Stimulated activated CD8-positive, alpha-beta memory T cell treated with anti-CD3 and anti-CD28 coated beads, Interleukin-7, amount 100 ng/mL, for 24 hours (primary cell): ENCODE measurements at regions not wholly inside any gene's neighbourhood (a gene's known extent, or its start where the extent isn't known, plus 50 kb on each side); places are given as distances from the start of the nearest gene placed in this dataset.

Experiments used
- DNase-seq: peaks from one replicate; pipeline ENCODE4 v3.0.0-alpha.2; 2020; ENCODE audit warnings: low read depth

DNA sequence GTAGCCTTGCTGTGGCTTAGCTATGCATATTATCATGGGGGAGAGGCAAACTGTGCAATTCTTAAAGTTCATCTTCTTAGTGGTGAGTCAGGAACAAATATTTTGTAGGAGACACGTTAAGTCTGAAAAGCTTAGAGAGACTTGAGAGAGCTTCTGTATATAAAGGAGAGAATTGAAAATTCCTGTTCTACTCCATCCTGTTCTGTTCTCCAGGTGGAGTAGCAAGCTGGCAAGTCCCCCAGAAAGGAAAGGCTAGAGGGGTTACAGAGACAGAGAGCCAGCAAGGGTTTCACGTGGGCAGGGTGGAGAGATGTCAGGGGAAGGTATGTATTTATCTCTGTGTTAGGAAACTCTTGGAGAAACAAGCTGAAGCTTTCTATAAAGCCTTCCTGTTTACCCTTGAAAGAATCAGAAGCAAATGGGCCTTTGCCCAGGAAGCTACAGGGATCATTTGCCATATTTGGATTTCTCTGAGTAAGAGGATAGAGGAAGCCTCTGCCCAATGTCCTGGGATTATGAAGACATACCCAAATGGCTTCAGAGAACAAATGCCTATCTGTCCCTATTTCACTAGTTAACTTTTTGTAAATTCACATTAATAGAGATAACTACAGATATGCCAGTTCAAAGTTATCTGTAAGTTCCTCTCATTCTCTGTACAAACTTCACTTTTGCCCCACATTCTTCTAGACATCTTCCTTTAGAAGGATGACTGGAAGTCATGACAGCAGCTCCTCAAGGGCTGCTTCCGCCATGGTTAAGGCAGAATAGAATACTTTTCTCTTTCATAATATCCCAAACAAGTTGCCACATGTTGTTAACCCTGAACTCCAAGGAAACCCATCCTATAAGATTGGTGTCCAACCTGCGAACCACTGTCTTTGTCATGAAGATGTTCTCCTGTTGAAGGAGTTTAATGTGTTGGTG, 126.7 kb upstream of the NEDD9 start:
- no peak for DNase-seq

DNA sequence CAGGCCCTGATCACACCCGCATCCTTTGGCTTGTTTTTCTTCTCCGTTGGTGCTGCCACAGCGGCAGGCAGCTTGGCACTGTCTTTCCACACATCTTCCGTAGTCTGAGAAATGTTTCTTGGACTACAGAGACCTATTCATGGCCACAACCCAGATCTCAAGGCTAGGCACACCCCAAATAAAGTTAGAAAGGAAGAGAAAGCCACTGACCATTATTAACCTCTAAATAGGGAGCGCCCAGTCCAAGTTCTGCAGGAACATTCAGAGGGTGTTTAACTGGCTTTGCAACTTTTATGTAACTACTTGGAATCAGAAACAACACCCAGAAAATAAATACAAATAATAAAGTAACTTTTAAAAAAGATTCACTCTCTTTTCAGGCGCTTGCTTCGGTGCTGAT, 124.8 kb upstream of the NEDD9 start:
- DNase-seq = no peak

DNA sequence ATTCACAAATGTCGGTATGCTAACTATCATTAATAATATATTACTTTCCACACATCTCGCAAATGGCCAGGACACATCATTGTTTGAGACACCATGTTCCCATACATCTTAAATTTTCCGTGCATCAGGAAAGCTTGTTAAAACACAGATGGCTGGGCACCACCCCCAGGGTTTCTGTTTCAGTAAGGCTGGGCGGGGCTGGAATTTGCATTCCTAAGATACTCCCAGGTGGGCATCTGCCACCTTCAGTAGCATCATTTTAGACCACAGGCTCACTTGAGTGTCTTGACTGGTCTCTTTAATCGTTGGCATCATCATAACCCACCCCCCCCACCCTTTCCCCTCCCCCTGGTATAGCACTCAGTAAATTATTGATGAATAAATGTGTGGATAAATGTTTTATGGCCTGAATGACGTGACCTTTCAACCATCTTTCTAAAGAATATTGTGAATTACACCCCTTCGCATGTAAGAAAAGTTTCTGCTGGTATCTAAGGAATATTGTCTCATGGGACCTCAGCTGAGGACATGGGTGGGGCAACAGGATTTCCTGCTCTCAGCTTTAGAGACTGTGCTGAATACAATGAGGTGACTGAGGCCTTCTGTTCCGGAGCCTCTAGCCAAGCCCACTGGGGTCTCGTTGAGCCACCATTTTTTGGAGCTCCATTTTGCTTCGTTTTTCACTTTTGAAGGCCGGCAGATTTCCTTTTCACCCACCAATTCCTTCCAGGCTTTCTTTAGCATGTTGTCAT, 124.1 kb upstream of the NEDD9 start:
- DNase-seq = no peak

DNA sequence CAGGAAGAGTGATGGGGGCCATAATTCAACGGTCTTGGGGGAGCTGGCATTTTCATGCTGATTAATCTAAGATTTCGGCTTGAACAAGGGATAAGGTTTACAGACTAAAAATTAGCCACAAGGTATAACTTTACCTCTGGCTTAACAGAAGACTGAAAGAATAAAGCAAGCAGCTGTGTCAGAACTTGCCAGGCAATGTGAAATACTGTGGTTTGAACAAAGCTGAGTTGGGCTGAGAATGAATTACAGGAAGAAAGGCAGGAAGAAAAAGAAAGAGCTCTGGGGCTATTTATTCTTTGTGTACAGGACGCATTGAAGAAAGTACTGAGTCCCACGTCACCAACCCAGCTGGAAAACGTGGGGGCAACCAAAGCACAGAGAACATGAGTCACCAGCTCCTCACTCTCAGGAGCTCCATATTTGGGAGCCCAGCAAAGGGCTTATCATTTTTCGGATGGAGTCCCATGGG, 121.5 kb upstream of the NEDD9 start:
- DNase-seq = peak; percentile 45

DNA sequence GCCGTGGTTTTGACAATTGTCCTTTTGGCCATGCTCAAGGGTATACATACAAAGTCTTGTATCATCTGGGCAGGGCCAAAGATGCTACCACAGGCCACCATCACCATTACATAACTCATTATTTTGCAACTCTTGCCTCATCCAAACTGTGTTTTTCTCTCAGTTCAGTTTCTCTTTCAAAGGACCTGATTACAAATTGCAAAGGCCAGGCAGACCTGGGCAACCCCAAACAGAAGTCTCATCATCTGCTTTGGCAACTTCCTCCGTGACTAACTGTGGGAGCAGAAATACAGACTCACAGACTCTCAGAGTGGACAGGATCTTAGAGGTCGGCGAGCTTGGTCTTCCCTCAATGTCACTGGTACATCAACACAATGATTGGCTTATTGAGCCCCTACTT, 117.8 kb upstream of the NEDD9 start:
- DNase-seq = no peak

DNA sequence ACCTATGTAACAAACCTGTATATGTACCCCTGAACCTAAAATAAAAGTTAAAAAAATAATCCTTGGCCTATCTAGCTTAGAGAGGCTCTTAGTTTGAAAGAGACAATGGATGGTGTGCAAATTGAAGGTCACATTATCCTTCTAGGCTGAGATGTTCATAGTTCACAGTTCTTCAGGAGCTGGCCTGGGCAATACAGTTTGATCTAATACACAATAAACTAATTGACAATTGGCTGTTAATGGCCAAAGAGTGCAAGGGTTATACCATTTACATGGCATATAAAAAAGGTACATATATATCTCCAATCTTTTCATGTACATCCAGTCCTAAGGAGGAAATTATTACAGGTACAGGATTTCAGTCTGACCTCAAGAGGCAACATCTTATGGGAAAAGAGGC, 117.4 kb upstream of the NEDD9 start:
- no peak for DNase-seq

DNA sequence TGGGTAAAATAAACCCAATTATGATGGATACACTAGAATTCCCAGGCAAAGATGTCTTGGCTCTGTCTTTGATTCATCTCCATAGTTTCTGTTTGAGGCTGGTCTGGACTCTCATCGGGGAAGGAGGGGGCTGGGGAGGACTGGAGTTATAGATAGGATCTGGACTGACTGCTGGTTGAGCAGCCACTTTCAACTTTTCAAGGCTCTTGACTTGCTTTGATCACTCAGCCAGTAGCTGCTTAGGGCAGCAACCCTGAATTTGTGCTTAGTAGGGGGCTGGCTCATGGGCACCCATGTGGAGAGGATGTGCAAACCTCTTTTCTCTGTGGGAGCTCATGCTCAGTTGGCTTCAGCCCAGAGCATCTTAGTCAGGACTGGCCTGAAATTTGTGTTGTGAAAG, 114.0 kb upstream of the NEDD9 start:
- no peak for DNase-seq

DNA sequence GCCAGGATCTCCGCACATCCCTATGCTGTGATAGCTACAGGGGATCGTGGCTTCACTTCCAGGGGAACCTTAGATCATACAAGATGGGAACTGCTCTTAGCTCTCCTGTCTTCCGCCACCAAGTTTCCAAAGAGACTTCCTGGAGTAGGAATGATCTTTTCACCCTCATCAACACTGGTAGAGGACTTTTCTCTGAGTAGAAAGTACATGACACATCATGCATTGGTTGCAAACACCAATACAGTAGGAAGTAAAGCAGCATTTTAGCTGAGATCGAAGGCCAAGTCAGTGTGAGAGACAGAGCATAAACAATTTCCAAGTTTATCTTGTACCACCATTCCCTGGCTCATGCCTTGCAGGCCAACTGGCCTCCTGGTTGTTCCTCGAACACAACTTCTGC, 113.1 kb upstream of the NEDD9 start:
- DNase-seq = no peak

DNA sequence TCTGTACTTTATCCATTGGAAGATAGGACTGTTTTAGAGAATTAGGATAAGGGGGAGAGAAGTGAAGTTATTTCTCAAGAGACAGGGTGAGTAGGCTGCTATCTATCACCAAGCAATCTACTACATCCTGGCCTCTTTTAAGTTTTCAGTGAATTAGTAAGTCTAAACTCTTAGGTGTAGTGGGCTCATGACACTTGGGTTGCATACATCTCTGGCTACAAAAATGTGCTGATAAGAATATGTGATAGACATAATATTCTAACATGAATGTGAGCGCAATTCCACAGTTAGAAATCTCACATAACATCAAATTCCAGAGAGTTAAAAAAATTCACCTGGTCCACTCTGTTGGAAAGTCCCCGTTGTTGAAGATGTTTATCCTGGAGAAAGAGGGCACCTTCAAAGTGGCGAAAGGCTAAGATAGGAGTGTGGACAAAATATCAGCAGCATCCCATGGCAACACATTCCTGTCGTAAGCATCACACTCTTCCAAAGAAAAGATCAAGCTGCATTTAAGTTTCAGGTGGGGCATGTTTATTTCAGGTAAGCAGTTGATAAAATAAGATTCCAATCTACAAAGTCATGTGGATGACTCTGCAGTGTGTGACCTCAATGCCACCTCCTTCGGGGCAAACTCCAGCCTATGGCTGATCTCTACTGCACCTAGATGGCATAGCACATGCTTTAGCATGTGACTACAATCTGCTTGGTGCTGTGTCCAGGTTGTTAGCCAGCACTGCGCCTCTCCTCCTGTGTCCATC, 111.7 kb upstream of the NEDD9 start:
- no peak for DNase-seq

DNA sequence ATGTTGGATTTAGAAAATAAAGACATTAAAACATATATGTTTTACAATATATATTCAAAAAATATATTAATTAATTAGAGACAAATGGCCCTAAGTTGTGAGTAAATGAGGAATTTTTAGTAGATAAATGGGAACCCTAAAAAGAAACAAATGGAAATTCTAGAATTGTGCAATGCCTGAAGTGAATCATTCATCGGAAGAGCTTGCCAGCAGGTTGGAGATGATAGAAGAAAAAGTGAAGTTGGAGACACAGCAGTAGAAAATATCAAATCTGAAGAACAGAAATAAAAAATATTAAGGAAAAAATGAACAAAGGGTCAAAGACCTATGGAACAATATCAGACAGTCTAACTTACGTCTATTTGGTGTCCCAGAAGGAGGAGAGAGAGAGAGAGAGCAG, 109.4 kb upstream of the NEDD9 start:
- DNase-seq = no peak

DNA sequence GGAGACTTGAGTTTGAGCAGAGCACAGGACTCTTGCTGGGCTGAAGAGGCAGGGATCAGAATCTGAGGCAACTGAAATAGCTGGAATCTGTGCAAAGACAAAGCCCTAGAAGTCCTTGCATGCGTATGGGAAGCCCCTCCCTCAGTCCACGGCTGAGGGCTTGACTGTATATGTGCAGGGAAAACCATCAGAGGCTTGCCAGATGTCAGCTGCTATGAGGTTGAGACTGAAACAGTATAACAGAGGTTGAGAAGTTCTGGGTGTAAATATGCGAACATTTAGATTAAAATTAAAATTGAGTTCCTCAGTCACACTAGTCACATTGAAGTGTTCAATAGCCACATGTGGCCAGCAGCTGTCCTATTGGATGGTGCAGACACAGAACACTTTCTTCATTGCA, 108.8 kb upstream of the NEDD9 start:
- no peak for DNase-seq

DNA sequence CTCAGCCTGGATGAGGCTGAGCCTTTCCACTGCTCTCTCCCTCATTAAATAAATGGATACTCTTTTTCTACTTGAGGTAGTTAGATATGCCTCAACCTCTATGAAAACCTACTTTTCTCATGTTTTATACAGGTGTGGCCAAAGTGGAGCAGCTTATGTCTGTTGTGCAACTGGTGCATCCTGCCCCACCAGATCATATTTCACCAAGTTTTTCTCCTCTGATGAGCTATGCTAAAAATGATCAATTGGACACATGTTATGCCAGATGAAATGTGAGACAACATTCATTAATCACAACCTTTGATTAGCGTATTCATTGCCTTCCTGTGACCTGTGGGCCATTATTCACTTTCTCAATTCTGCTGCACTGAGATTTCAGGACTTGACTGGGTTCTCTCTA, 106.9 kb upstream of the NEDD9 start:
- no peak for DNase-seq

DNA sequence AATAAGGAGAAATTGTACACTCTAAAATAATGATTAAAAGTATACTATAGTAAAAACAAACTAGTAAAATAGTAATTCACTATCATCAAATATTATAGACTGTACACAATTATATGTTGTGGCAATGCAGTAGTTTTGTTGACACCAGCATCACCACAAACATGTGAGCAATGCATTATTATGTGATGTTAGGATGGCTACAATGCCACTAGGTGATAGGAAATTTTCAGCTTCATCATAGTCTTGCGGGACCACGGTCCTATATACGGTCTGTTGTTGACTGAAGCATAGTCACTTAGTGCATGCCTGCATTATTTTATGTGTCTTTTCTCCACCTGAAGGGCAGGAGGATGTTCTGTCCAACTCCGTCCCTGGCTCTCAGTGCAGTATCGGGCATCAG, 104.8 kb upstream of the NEDD9 start:
- DNase-seq = no peak

DNA sequence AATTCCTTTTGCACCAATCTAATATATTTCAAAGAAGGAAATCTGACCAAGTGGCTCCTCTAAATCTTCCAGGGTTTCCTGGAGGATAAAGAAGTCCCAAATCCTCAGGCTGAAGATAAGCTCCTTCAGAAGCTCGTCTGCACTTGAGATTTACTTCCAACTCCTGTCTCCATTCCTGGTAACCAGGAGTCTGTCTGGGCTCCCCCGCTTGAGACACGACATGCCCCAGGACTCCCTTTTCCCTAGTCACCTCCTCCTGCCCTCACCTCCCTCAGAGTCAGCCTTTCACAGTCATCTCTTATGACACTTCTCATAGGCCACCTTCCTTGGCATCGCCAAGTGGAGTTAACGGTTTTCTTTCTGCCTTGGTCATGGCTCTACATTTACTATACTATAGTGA, 103.4 kb upstream of the NEDD9 start:
- DNase-seq = no peak

DNA sequence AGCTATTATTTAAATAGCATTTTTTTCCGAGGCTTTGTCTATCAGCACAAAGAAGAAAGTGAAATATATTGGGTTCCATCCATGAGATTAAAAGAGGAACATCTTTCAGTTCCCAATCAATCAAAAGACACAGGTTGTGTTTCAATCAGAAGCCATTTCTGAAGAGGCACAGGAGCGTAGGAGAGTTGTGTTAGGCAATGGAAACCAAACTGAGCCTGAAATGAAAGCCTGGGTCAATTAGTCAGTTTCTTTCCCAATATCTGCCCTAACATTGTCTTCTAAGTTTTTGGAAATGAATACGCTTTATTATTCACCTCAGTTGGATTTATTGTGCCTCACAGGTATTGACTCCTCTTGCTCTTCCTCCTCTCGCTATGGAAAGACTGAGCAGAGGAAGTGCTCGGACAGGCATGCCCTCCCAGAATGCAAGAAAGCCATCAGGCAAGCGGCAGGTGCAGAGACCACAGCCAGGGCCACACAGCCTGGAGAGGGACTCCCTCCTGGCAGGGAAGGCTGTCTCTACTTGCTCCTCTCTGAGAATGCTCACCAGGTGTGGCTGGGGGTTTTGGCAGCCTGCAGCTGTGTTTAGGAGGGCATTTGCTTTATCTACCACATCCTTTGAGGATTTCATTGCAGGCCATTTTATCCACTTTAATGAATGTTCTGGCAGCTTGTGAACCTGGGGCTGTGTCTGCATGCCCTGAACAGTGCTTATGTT, 100.8 kb upstream of the NEDD9 start:
- no peak for DNase-seq

DNA sequence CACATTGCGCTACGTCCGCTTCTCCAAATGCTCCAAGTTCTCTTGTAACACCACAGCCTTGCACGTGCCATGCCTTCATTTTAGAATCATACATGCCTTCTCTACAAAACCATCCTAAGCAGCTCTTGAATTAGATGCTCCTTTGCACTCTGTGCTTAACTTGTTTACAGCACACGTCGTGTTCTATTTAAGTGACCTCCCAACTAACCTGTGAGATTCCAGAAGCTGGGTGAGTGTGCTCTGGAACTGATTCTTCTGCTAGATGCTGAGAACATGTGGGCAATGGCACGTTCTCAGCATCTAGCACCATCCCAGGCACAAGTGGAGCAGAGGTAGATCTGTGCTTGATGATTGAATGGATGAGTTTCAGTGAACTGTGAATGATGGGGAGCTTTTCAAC, 100.0 kb upstream of the NEDD9 start:
- no peak for DNase-seq

DNA sequence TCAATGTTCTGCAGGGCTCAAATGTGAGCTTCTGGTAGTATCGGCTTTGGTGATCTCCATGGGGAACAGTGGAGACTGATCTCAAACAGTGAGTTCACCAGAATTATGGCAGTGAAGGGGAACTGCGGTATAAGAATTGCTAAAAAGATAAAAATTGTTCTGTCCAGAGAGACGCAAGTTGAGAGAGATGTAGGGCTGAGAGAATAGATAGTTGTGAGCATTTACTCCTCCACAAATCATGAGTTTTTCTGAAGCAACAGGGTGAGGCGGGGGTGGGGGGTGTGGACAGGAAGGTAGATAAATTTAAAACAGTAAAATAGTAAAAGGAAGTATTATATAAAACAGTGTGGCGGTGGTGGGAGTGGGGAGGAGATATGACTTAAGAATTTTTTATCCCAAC, 98.6 kb upstream of the NEDD9 start:
- no peak for DNase-seq

DNA sequence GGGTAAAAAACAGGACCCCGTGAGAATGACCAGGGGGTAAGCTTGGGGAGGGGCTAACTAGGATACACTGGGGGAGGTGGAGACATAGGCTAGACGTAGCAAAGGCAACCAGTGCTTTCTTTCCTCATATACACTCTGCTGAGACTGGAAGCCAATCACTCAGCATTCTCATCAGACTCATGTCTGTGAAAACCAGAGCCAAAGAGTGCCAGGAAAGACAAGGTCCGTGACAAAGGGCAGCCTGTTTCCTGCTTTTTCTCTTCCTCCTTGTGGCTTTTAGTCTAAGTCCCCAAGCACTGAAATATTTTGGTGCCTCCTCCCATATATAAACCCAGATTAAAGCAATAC, 97.9 kb upstream of the NEDD9 start:
- no peak for DNase-seq

DNA sequence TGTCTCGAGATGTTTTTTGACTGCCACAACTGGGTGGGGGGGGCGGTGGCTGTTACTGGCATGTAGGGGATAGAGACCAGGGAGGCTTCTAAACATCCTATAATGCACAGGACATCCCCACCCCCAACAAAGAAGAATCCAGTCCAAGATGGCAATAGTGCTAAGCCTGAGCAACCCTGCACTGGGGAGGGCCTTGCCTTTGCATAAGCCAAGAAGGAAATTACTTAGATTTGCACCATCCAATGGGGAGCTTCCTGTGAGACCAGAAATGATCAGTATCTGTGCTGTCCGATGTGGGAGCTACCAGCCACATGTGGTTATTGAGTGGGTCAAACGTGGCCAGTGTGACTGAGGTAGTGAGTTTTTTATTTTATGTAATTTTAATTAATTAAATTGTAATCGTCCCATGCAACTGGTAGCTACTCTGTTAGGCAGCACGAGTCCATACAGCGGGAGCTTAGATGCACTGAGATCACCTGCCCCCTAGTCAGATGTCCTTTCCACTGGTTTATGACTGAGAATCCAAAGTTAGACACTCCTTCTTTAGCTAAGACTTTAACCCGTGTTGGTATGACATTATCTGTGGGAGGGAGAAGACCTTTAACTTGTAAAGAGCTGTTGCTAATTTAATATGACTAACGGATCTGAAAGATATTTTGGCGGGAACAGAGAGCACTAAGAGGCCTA, 97.4 kb upstream of the NEDD9 start:
- no peak for DNase-seq

DNA sequence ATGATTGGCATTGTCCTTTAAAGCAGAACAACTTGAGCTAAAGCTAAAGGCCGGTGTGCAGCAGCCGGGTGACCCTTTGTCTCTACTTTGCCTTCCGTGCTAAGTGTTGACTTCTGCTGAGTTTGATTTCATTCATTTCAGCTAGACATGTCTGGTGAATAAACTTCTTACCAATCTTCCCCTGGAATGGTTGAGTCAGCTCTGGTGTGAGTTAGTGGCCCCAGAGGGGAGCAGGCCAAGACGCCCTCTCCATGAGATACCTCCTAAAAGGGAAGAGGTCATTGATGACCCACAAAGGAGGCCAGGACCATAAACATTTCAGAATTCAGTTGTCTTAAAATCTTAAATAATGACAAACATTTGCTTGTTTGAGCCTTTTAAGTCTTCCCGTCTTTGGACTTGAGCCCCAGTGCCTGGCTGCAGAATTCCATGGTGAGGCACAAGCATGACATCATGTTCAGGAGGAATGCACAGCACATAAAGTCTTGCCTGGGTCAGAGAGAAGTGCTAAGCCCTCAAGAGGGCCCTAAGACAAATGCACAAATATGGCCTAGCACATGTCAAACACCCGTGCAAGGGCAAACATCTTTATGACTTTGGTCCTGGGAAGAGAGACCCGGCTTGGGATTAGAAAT, 96.3 kb upstream of the NEDD9 start:
- DNase-seq = no peak

DNA sequence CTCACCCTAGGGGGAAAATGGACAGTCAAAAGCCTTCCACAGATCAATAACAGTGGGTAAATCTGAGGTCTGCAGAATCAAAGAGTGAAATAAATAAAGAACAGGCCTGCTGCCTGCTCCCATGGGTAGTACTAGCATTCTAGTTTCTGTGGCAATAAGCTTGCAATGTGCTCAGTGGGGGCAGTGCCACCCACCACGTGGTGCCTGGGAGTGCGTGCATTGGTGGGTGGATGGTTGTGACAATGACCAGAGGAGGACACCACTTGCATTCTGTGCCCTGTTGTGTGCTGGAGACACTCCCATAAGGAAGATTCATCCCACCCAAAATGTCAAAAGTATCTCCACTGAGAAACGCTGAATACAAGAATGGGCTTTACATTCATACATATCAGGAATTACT, 95.5 kb upstream of the NEDD9 start:
- DNase-seq = no peak
